Neuronal stem cell (in vitro differentiated cells): ENCODE measurements at regions not wholly inside any gene's neighbourhood (a gene's known extent, or its start where the extent isn't known, plus 50 kb on each side); places are given as distances from the start of the nearest gene placed in this dataset.
A peak's percentile ranks its signal among the peaks of the same experiment; 100 is the strongest.

Experiments used
- DNase-seq: peaks from one replicate; pipeline ENCODE4 v3.0.0-alpha.2; 2013; ENCODE audit warnings: low spot score
- H2AFZ ChIP-seq: one replicate; pipeline ENCODE4 v1.6.1; 2013; ENCODE audit warnings: mild to moderate bottlenecking, low read length, inconsistent platforms
- H2AK5ac ChIP-seq: 2 replicates; pipeline ENCODE4 v1.6.1; 2013; ENCODE audit warnings: low read depth, mild to moderate bottlenecking, inconsistent platforms, low read length, moderate library complexity, mixed read lengths
- H2BK120ac ChIP-seq: 2 replicates; pipeline ENCODE4 v1.6.1; 2013; ENCODE audit warnings: low read depth, mild to moderate bottlenecking, inconsistent platforms, low read length, moderate library complexity, mixed read lengths
- H2BK12ac ChIP-seq: one replicate; pipeline ENCODE4 v1.6.1; 2013; ENCODE audit warnings: low read length, inconsistent platforms
- H2BK15ac ChIP-seq: 2 replicates; pipeline ENCODE4 v1.6.1; 2013; ENCODE audit warnings: mild to moderate bottlenecking, low read length, inconsistent platforms, mixed read lengths
- H2BK5ac ChIP-seq: one replicate; pipeline ENCODE4 v1.6.1; 2013; ENCODE audit warnings: inconsistent platforms, mild to moderate bottlenecking, low read length, moderate library complexity
- H3K14ac ChIP-seq: one replicate; pipeline ENCODE4 v1.6.1; 2013; ENCODE audit warnings: low read length, inconsistent platforms
- H3K18ac ChIP-seq: 2 replicates; pipeline ENCODE4 v1.6.1; 2013; ENCODE audit warnings: low read length, inconsistent platforms
- H3K23ac ChIP-seq: 2 replicates; pipeline ENCODE4 v1.6.1; 2013; ENCODE audit warnings: low read depth, mild to moderate bottlenecking, mixed read lengths, low read length, inconsistent platforms; ENCODE audit not compliant: poor library complexity
- H3K27ac ChIP-seq: replicated peaks from 3 replicates; pipeline ENCODE4 v1.5.1; 2013; ENCODE audit warnings: low read length, inconsistent platforms
- H3K27me3 ChIP-seq, 3 experiments: 2 replicates each; pipeline ENCODE4 v1.6.1; 2013; ENCODE audit warnings: low read length in 3 of 3, mild to moderate bottlenecking in 2 of 3, inconsistent platforms in 1 of 3, low read depth in 1 of 3, mixed read lengths in 1 of 3, moderate library complexity in 1 of 3; ENCODE audit not compliant: control insufficient read depth in 3 of 3, insufficient read depth in 3 of 3
- H3K36me3 ChIP-seq, 2 donors: replicated peaks in 1 of 2; 2 replicates each; pipeline ENCODE4 v1.6.1; 2013; ENCODE audit warnings: low read length in 2 of 2; ENCODE audit not compliant: control insufficient read depth in 2 of 2, insufficient read depth in 2 of 2
- H3K4ac ChIP-seq: 2 replicates; pipeline ENCODE4 v1.6.1; 2013; ENCODE audit warnings: inconsistent platforms, mild to moderate bottlenecking, low read length, moderate library complexity
- H3K4me1 ChIP-seq, 2 donors: 1 replicate in 1 of 2; 2 replicates in 1 of 2; pipeline ENCODE4 v1.6.1; 2013; ENCODE audit warnings: low read length in 2 of 2, low read depth in 1 of 2; ENCODE audit not compliant: control insufficient read depth in 2 of 2, insufficient read depth in 1 of 2
- H3K4me2 ChIP-seq: one replicate; pipeline ENCODE4 v1.6.1; 2013; ENCODE audit warnings: mild to moderate bottlenecking, low read length, inconsistent platforms; ENCODE audit not compliant: insufficient read depth, poor library complexity, severe bottlenecking
- H3K4me3 ChIP-seq, 2 donors: 2 replicates each; pipeline ENCODE4 v1.5.1; 2013; ENCODE audit warnings: low read length in 2 of 2, mild to moderate bottlenecking in 2 of 2, inconsistent platforms in 1 of 2, moderate library complexity in 1 of 2
- H3K79me1 ChIP-seq: one replicate; pipeline ENCODE4 v1.6.1; 2013; ENCODE audit warnings: low read depth, mild to moderate bottlenecking, inconsistent platforms, low read length, moderate library complexity
- H3K9ac ChIP-seq: one replicate; pipeline ENCODE4 v1.6.1; 2013; ENCODE audit warnings: mild to moderate bottlenecking, low read depth, low read length, inconsistent platforms; ENCODE audit not compliant: poor library complexity
- H3K9me3 ChIP-seq, 2 donors: replicated peaks in 1 of 2; 2 replicates each; pipeline versions ENCODE3 to v1.6.1; 2013; ENCODE audit warnings: low read length in 2 of 2, mild to moderate bottlenecking in 2 of 2, inconsistent platforms in 1 of 2, low read depth in 1 of 2, mixed read lengths in 1 of 2, moderate library complexity in 1 of 2; ENCODE audit not compliant: control insufficient read depth in 2 of 2, insufficient read depth in 1 of 2
- H4K8ac ChIP-seq: one replicate; pipeline ENCODE4 v1.6.1; 2013; ENCODE audit warnings: low read depth, mild to moderate bottlenecking, inconsistent platforms, low read length, moderate library complexity
- H4K91ac ChIP-seq: one replicate; pipeline ENCODE4 v1.6.1; 2013; ENCODE audit warnings: low read length, low read depth, mild to moderate bottlenecking, inconsistent platforms; ENCODE audit not compliant: poor library complexity
- WGBS, 2 donors: extraction: QIAGEN DNeasy Blood & Tissue Kit; methylation state at CpG; one replicate each; pipeline ENCODE4 v1.1.7; 2013; ENCODE audit warnings: missing lambda C conversion rate in 2 of 2, mixed read lengths in 1 of 2; ENCODE audit not compliant: insufficient read length in 2 of 2, insufficient replicate concordance in 1 of 2; ENCODE audit errors: extremely low coverage in 2 of 2; 5-methylcytosine and 5-hydroxymethylcytosine counted together

DNA sequence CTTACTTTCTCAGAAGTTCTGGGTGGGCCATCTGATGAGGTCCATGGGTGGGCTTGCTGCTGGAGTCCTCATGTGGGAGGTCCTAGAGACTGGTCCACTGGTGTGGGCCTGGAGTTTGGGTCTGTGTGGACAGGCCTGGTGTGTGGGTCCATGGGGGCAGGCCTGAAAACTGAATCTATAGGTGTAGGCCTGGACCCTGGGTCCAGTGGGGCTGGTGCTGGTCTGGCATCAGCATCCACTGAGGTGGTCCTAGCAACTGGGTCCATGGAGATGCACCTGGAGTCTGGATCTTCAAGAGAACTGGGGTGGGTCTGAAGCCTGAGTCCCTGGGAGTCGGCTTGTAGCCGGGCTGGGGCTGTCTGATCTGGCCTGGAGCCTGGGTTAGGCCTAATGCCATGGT is 253.8 kb upstream of the CCL2 start:
- Histone ChIP-seq H2BK5ac (no peak overlapping the region), H2BK12ac (no peak overlapping the region), H3K18ac (no peak overlapping the region), H3K4me3 (peak overlapping the region in 1 of 2 donors; percentile 23), H3K27me3 (peaks cover 0 to 2% (median 0%) of the 10 kb centered on the region in 3 experiments), H3K79me1 (no peaks in the 10 kb centered on the region), H2BK15ac (no peak overlapping the region), H4K91ac (no peak overlapping the region), H3K9me3 (peaks cover 0 to 5% of the 10 kb centered on the region in 2 donors), H2AK5ac (no peak overlapping the region), H2BK120ac (no peak overlapping the region), H3K9ac (no peak overlapping the region), H3K27ac (no peak overlapping the region), H3K23ac (no peak overlapping the region), H3K4ac (no peak overlapping the region), H3K14ac (no peak overlapping the region), H3K4me1 (no peaks in the 10 kb centered on the region), H3K36me3 (no peaks in the 10 kb centered on the region), H4K8ac (no peak overlapping the region), H2AFZ (no peak overlapping the region), H3K4me2 (no peak overlapping the region)
- WGBS, 2 donors: no CpG with 5 or more reads among the region's 2 CpGs
- no peak for DNase-seq

DNA sequence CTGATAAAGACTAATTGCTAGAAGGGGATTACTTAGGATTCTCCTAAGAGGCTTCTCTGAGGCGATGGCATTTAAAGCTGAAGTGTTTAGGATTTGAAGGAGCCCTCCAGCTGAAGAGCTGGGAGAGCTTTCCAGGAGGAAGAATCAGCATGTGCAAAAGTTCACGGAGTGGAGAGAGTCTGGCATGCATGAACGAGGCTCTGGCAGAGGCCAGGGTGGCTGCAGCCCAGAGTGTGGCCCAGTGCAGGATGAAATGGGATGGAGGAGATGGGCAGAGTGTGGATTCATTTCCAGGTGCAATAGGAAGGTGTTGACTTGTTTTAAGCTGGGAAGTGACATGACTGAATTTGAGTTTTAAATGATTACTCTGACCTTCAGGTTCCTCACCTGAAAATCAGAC is 249.0 kb upstream of the CCL2 start:
- no peak overlapping the region for H2AK5ac ChIP-seq
- no peak overlapping the region for H3K14ac ChIP-seq
- H3K36me3 ChIP-seq: no peaks in the 10 kb centered on the region
- H3K27ac ChIP-seq: no peak overlapping the region
- H2BK15ac ChIP-seq: no peak overlapping the region
- no peak overlapping the region for H3K4me3 ChIP-seq
- no peak overlapping the region for H3K4me2 ChIP-seq
- H3K4me1 ChIP-seq: peaks cover 0 to 3% of the 10 kb centered on the region in 2 donors
- no peak overlapping the region for H3K4ac ChIP-seq
- no peak overlapping the region for H2BK12ac ChIP-seq
- no peak overlapping the region for H2BK5ac ChIP-seq
- DNase-seq: no peak
- no peak overlapping the region for H3K9ac ChIP-seq
- H2AFZ ChIP-seq: no peak overlapping the region
- WGBS, 2 donors: no CpG with 5 or more reads among the region's 3 CpGs
- peaks cover 0 to 3% of the 10 kb centered on the region in 2 donors for H3K9me3 ChIP-seq
- no peak overlapping the region for H3K18ac ChIP-seq
- H4K91ac ChIP-seq: no peak overlapping the region
- H3K79me1 ChIP-seq: no peaks in the 10 kb centered on the region
- H3K27me3 ChIP-seq: peaks cover 0 to under 1% (median 0%) of the 10 kb centered on the region in 3 experiments
- H2BK120ac ChIP-seq: no peak overlapping the region
- no peak overlapping the region for H3K23ac ChIP-seq
- no peak overlapping the region for H4K8ac ChIP-seq

DNA sequence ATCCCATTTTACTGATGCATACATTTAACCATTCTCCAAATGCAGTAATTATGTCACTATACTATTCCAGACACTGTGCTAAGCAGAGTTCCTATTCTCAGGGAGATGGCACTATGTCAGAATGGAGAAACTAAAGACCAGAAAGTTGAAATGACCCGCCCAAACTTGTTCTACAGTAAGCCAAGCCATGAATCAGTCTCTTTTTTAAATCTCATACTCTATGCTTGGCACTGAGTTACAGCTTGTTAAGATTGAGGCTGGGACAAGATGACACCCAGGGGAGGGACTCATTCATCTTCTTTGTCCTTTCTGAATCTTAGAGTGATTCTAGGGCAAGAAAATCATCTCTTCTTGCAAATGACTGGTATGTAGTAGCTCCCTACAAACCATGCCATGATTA is 247.0 kb upstream of the CCL2 start:
- DNase-seq: no peak
- Histone ChIP-seq H3K4me2 (no peak overlapping the region), H2BK5ac (no peak overlapping the region), H2AK5ac (no peak overlapping the region), H3K4me3 (no peak overlapping the region), H3K9me3 (no peaks in the 10 kb centered on the region), H2BK12ac (no peak overlapping the region), H3K14ac (no peak overlapping the region), H3K4ac (no peak overlapping the region), H4K91ac (no peak overlapping the region), H3K27ac (no peak overlapping the region), H4K8ac (no peak overlapping the region), H2BK120ac (no peak overlapping the region), H3K9ac (no peak overlapping the region), H3K4me1 (peaks cover 0 to 4% of the 10 kb centered on the region in 2 donors), H2AFZ (no peak overlapping the region), H3K36me3 (no peaks in the 10 kb centered on the region), H2BK15ac (no peak overlapping the region), H3K27me3 (no peaks in the 10 kb centered on the region), H3K18ac (no peak overlapping the region), H3K23ac (no peak overlapping the region), H3K79me1 (no peaks in the 10 kb centered on the region)
- no CpG with 5 or more reads among the region's 1 CpG for WGBS, 2 donors

DNA sequence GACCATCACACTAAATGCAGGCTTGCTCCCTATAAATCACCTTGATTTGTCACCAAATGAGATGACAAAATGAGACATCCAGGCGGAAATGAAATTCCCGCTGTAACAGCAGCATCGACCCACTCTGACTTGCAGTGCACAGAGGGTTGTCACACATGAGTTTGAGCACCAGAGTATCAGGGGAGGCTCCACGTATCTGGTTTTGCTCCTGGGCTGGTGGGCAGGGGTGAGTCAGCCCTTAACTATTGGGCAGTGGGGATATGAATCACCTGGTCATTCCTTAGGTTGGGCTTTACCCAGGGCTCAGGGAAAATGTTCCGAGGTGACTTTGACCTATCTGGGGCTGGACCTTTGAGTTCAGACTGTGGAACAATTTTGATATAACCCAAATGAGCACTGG is 245.2 kb upstream of the CCL2 start:
- Histone ChIP-seq H2BK5ac (no peak overlapping the region), H2BK120ac (no peak overlapping the region), H3K9me3 (no peaks in the 10 kb centered on the region), H3K27ac (no peak overlapping the region), H4K8ac (no peak overlapping the region), H3K18ac (no peak overlapping the region), H3K9ac (no peak overlapping the region), H3K79me1 (no peaks in the 10 kb centered on the region), H2AK5ac (no peak overlapping the region), H4K91ac (no peak overlapping the region), H3K27me3 (no peaks in the 10 kb centered on the region), H3K4me3 (no peak overlapping the region), H3K4me2 (no peak overlapping the region), H2AFZ (no peak overlapping the region), H3K4ac (no peak overlapping the region), H3K36me3 (no peaks in the 10 kb centered on the region), H3K23ac (no peak overlapping the region), H2BK15ac (no peak overlapping the region), H2BK12ac (no peak overlapping the region), H3K14ac (no peak overlapping the region), H3K4me1 (peaks cover 0 to 4% of the 10 kb centered on the region in 2 donors)
- no peak for DNase-seq
- no CpG with 5 or more reads among the region's 5 CpGs for WGBS, 2 donors
